ENCODE measurements at regions not wholly inside any gene's neighbourhood (a gene's known extent, or its start where the extent isn't known, plus 50 kb on each side); places are given as distances from the start of the nearest gene placed in this dataset.

GRCh38 chr12:27900920-27901879 is 71.3 kb downstream of the PTHLH start:
- Histone ChIP-seq H3K27ac (ENCODE audit: low read depth in 2 of 2, low read length in 2 of 2) (no peak overlapping the region), H3K27me3 (ENCODE audit: control insufficient read depth, insufficient read depth, low read length) (no peaks in the 10 kb centered on the region), H3K9ac (ENCODE audit: low read length in 3 of 3) (no peak overlapping the region), H3K4me3 (ENCODE audit: low read length in 3 of 3) (no peak overlapping the region), H3K4me1 (ENCODE audit: control insufficient read depth in 2 of 3, insufficient read depth in 2 of 3, low read depth in 1 of 3, low read length in 3 of 3) (no peaks in the 10 kb centered on the region), H3K9me3 (ENCODE audit: control insufficient read depth in 2 of 3, insufficient read depth in 1 of 3, low read length in 3 of 3) (no peaks in the 10 kb centered on the region), H3K36me3 (ENCODE audit: control insufficient read depth in 2 of 3, insufficient read depth in 3 of 3, low read length in 3 of 3) (no peaks in the 10 kb centered on the region)
- intact Hi-C loops (cut with DNase I): no loop called here
- no peak for FAIRE-seq
- no peak for DNase-seq
- no peak for TF ChIP-seq CTCF (IDR thresholded peaks at IDR 0.05; ENCODE audit: borderline replicate concordance, extremely low read depth, insufficient read depth)

GRCh38 chr12:27899151-27899661 is 73.3 kb downstream of the PTHLH start:
- no peaks in the 10 kb centered on the region for H3K9me3 ChIP-seq (ENCODE audit: control insufficient read depth in 2 of 3, insufficient read depth in 1 of 3, low read length in 3 of 3)
- FAIRE-seq (no peak), DNase-seq (peak in 3 of 5 donors; percentile 12 to 47 (median 42))
- H3K4me3 ChIP-seq (ENCODE audit: low read length in 3 of 3): no peak overlapping the region
- H3K4me1 ChIP-seq (ENCODE audit: control insufficient read depth in 2 of 3, insufficient read depth in 2 of 3, low read depth in 1 of 3, low read length in 3 of 3): no peaks in the 10 kb centered on the region
- no peaks in the 10 kb centered on the region for H3K27me3 ChIP-seq (ENCODE audit: control insufficient read depth, insufficient read depth, low read length)
- intact Hi-C loops (cut with DNase I): no loop called here
- H3K27ac ChIP-seq (ENCODE audit: low read depth in 2 of 2, low read length in 2 of 2): no peak overlapping the region
- no peak overlapping the region for H3K9ac ChIP-seq (ENCODE audit: low read length in 3 of 3)
- no peak for TF ChIP-seq CTCF (IDR thresholded peaks at IDR 0.05; ENCODE audit: borderline replicate concordance, extremely low read depth, insufficient read depth)
- no peaks in the 10 kb centered on the region for H3K36me3 ChIP-seq (ENCODE audit: control insufficient read depth in 2 of 3, insufficient read depth in 3 of 3, low read length in 3 of 3)

GRCh38 chr12:27898022-27898421 is 74.5 kb downstream of the PTHLH start:
- Histone ChIP-seq H3K36me3 (ENCODE audit: control insufficient read depth in 2 of 3, insufficient read depth in 3 of 3, low read length in 3 of 3) (no peaks in the 10 kb centered on the region), H3K9ac (ENCODE audit: low read length in 3 of 3) (no peak overlapping the region), H3K4me1 (ENCODE audit: control insufficient read depth in 2 of 3, insufficient read depth in 2 of 3, low read depth in 1 of 3, low read length in 3 of 3) (no peaks in the 10 kb centered on the region), H3K9me3 (ENCODE audit: control insufficient read depth in 2 of 3, insufficient read depth in 1 of 3, low read length in 3 of 3) (no peaks in the 10 kb centered on the region), H3K27me3 (ENCODE audit: control insufficient read depth, insufficient read depth, low read length) (no peaks in the 10 kb centered on the region), H3K27ac (ENCODE audit: low read depth in 2 of 2, low read length in 2 of 2) (no peak overlapping the region), H3K4me3 (ENCODE audit: low read length in 3 of 3) (no peak overlapping the region)
- DNase-seq: no peak
- FAIRE-seq: no peak
- TF ChIP-seq CTCF (IDR thresholded peaks at IDR 0.05; ENCODE audit: borderline replicate concordance, extremely low read depth, insufficient read depth): no peak
- intact Hi-C loops (cut with DNase I): no loop called here
